ENCODE measurements at regions not wholly inside any gene's neighbourhood (a gene's known extent, or its start where the extent isn't known, plus 50 kb on each side); places are given as distances from the start of the nearest gene placed in this dataset.

GRCh38 chr4:18666322-18666721 lies 644.8 kb upstream of the LCORL start:
- TF ChIP-seq POLR2A (IDR thresholded peaks at IDR 0.05) (no peak), CTCF (IDR thresholded peaks at IDR 0.05) (no peak)
